ENCODE measurements at regions not wholly inside any gene's neighbourhood (a gene's known extent, or its start where the extent isn't known, plus 50 kb on each side); places are given as distances from the start of the nearest gene placed in this dataset.

- no peak for DNase-seq
These were observed 177.7 kb upstream of the GPR26 start for GRCh38 chr10:123488436-123488835.

- no peak for DNase-seq
These were observed 174.8 kb upstream of the GPR26 start for GRCh38 chr10:123491364-123491763.

- no peak for DNase-seq
These were observed 174.1 kb upstream of the GPR26 start for GRCh38 chr10:123492016-123492415.

GRCh38 chr10:123494301-123494808, 171.8 kb upstream of the GPR26 start:
- DNase-seq: no peak

- no peak for DNase-seq
These were observed 169.8 kb upstream of the GPR26 start for GRCh38 chr10:123496375-123496774.

- no peak for DNase-seq
These were observed 169.0 kb upstream of the GPR26 start for GRCh38 chr10:123496996-123497660.

- no peak for DNase-seq
These were observed 166.0 kb upstream of the GPR26 start for GRCh38 chr10:123500110-123500509.

- DNase-seq: no peak
These were observed 165.0 kb upstream of the GPR26 start for GRCh38 chr10:123501148-123501547.

- DNase-seq: no peak
These were observed 163.2 kb upstream of the GPR26 start for GRCh38 chr10:123502983-123503382.

- DNase-seq: no peak
These were observed 159.7 kb upstream of the GPR26 start for GRCh38 chr10:123506455-123506854.

GRCh38 chr10:123507298-123507697, 158.9 kb upstream of the GPR26 start:
- DNase-seq: no peak

- DNase-seq: no peak
These were observed 156.8 kb upstream of the GPR26 start for GRCh38 chr10:123509338-123509737.

- no peak for DNase-seq
These were observed 153.0 kb upstream of the GPR26 start for GRCh38 chr10:123512901-123513775.

GRCh38 chr10:123513870-123514269, 152.3 kb upstream of the GPR26 start:
- DNase-seq: no peak

- no peak for DNase-seq
These were observed 151.2 kb upstream of the GPR26 start for GRCh38 chr10:123514996-123515395.

GRCh38 chr10:123515661-123516060, 150.5 kb upstream of the GPR26 start:
- DNase-seq: no peak

- no peak for DNase-seq
These were observed 149.9 kb upstream of the GPR26 start for GRCh38 chr10:123516291-123516690.

GRCh38 chr10:123517426-123517825, 148.7 kb upstream of the GPR26 start:
- no peak for DNase-seq

- no peak for DNase-seq
These were observed 148.3 kb upstream of the GPR26 start for GRCh38 chr10:123517901-123518300.

GRCh38 chr10:123518765-123519164, 147.4 kb upstream of the GPR26 start:
- DNase-seq: no peak

GRCh38 chr10:123519861-123520260, 146.3 kb upstream of the GPR26 start:
- no peak for DNase-seq

- DNase-seq: no peak
These were observed 145.1 kb upstream of the GPR26 start for GRCh38 chr10:123521076-123521475.

- no peak for DNase-seq
These were observed 144.6 kb upstream of the GPR26 start for GRCh38 chr10:123521556-123521955.
